H1 (cell line): ENCODE measurements at regions not wholly inside any gene's neighbourhood (a gene's known extent, or its start where the extent isn't known, plus 50 kb on each side); places are given as distances from the start of the nearest gene placed in this dataset.

Experiments used
- CTCF ChIA-PET: fragments of 300-600 bp; sonication (Branson Sonifier 250); formaldehyde crosslinking; loops from one replicate; lab custom pipeline; 2021; ENCODE audit not compliant: partially characterized antibody; lab: Charles Lee
- POLR2A ChIA-PET: fragments of 300-600 bp; sonication (Branson Sonifier 250); formaldehyde crosslinking; loops from one replicate; lab custom pipeline; 2021; ENCODE audit warnings: inconsistent platforms; ENCODE audit not compliant: partially characterized antibody; lab: Charles Lee
- DNase-seq, 2 experiments: peaks; one replicate each; pipeline versions ENCODE4 v3.0.0 to v3.0.0-alpha.2; 2010 to 2022; ENCODE audit warnings: low spot score in 2 of 2, low read depth in 1 of 2, mixed read lengths in 1 of 2
- FAIRE-seq: peaks from 2 replicates; lab custom pipeline; 2011; peaks lifted over from hg19 to GRCh38; lab: Jason Lieb, UNC
- H2AFZ ChIP-seq: 2 replicates; pipeline ENCODE4 v1.8.1; 2012; ENCODE audit warnings: low read length, inconsistent platforms
- H2AK5ac ChIP-seq: 2 replicates; pipeline ENCODE4 v1.6.1; 2013; ENCODE audit warnings: low read depth, low read length
- H2BK120ac ChIP-seq: replicated peaks from 2 replicates; pipeline ENCODE3; 2013; ENCODE audit warnings: low read depth, low read length, inconsistent platforms
- H2BK12ac ChIP-seq: 2 replicates; pipeline ENCODE4 v1.6.1; 2013; ENCODE audit warnings: low read depth, low read length
- H2BK15ac ChIP-seq: 2 replicates; pipeline ENCODE4 v1.6.1; 2013; ENCODE audit warnings: low read length
- H2BK20ac ChIP-seq: 2 replicates; pipeline ENCODE4 v1.6.1; 2013; ENCODE audit warnings: low read length
- H2BK5ac ChIP-seq: 2 replicates; pipeline ENCODE4 v1.6.1; 2013; ENCODE audit warnings: low read depth, low read length
- H3K14ac ChIP-seq: 2 replicates; pipeline ENCODE4 v1.6.1; 2013; ENCODE audit warnings: inconsistent platforms; ENCODE audit not compliant: insufficient read length
- H3K18ac ChIP-seq: 2 replicates; pipeline ENCODE4 v1.6.1; 2013; ENCODE audit warnings: low read length; ENCODE audit errors: extremely low read depth
- H3K23ac ChIP-seq: 2 replicates; pipeline ENCODE4 v1.6.1; 2013; ENCODE audit warnings: inconsistent platforms; ENCODE audit not compliant: insufficient read length
- H3K23me2 ChIP-seq: 2 replicates; pipeline ENCODE4 v1.6.1; 2013; ENCODE audit warnings: low read depth, low read length
- H3K27ac ChIP-seq: 2 replicates; pipeline ENCODE4 v1.6.1; 2011; ENCODE audit warnings: low read depth, low read length, inconsistent platforms
- H3K27me3 ChIP-seq, 4 experiments: replicated peaks in 1 of 4; 1 replicate in 1 of 4; 2 replicates in 3 of 4; pipeline versions ENCODE4 v1.6.1 to v1.8.1; 2011 to 2013; ENCODE audit warnings: low read length in 3 of 4, mild to moderate bottlenecking in 3 of 4, inconsistent platforms in 2 of 4, mixed read lengths in 2 of 4, moderate library complexity in 1 of 4; ENCODE audit not compliant: control insufficient read depth in 3 of 4, insufficient read depth in 3 of 4; ENCODE audit errors: extremely low read depth in 1 of 4
- H3K36me3 ChIP-seq, 4 experiments: 2 replicates each; pipeline versions ENCODE4 v1.6.1 to v1.8.1; 2011 to 2013; ENCODE audit warnings: mild to moderate bottlenecking in 4 of 4, low read length in 3 of 4, moderate library complexity in 2 of 4, control low read depth in 1 of 4, inconsistent platforms in 1 of 4; ENCODE audit not compliant: insufficient read depth in 4 of 4, control insufficient read depth in 2 of 4
- H3K4ac ChIP-seq: replicated peaks from 2 replicates; pipeline ENCODE3; 2013; ENCODE audit warnings: low read length, low read depth, mixed read lengths, inconsistent platforms; ENCODE audit not compliant: insufficient read length
- H3K4me1 ChIP-seq, 4 experiments: replicated peaks in 1 of 4; 1 replicate in 1 of 4; 2 replicates in 3 of 4; pipeline versions ENCODE4 v1.6.1 to v1.8.1; 2011 to 2013; ENCODE audit warnings: low read length in 3 of 4, inconsistent platforms in 2 of 4, mixed read lengths in 1 of 4; ENCODE audit not compliant: insufficient read depth in 4 of 4, control insufficient read depth in 3 of 4
- H3K4me2 ChIP-seq, 2 experiments: 2 replicates each; pipeline versions ENCODE4 v1.6.1 to v1.8.1; 2011 to 2013; ENCODE audit warnings: low read depth in 2 of 2, low read length in 2 of 2, control low read depth in 1 of 2, inconsistent platforms in 1 of 2, mild to moderate bottlenecking in 1 of 2; ENCODE audit not compliant: insufficient read depth in 1 of 2
- H3K4me3 ChIP-seq, 4 experiments: fragments of 200-600, 300-600 bp in 1 of 4; sonication (generic), shearing (Covaris generic), sonication (Bioruptor Twin) in 1 of 4; 2 replicates each; pipeline versions ENCODE4 v1.5.1 to v1.8.1; 2011 to 2016; ENCODE audit warnings: low read length in 4 of 4, low read depth in 3 of 4, control low read depth in 2 of 4, inconsistent platforms in 2 of 4, mild to moderate bottlenecking in 2 of 4, mixed read lengths in 1 of 4, moderate library complexity in 1 of 4; ENCODE audit not compliant: insufficient read depth in 2 of 4; ENCODE audit errors: extremely low read depth in 1 of 4
- H3K56ac ChIP-seq: replicated peaks from 2 replicates; pipeline ENCODE3; 2013; ENCODE audit warnings: low read depth, mild to moderate bottlenecking, mixed read lengths, low read length, inconsistent platforms; ENCODE audit not compliant: insufficient read length
- H3K79me1 ChIP-seq: 2 replicates; pipeline ENCODE4 v1.6.1; 2013; ENCODE audit warnings: low read depth, low read length, control low read depth
- H3K79me2 ChIP-seq, 2 experiments: 2 replicates each; pipeline versions ENCODE4 v1.6.1 to v1.8.1; 2012 to 2013; ENCODE audit warnings: low read length in 2 of 2, mild to moderate bottlenecking in 2 of 2, inconsistent platforms in 1 of 2; ENCODE audit not compliant: insufficient read depth in 2 of 2, control insufficient read depth in 1 of 2
- H3K9ac ChIP-seq, 4 experiments: replicated peaks in 1 of 4; 1 replicate in 1 of 4; 2 replicates in 3 of 4; pipeline versions ENCODE4 v1.6.1 to v1.8.1; 2011 to 2013; ENCODE audit warnings: low read depth in 3 of 4, low read length in 3 of 4, control low read depth in 2 of 4, mild to moderate bottlenecking in 2 of 4, moderate library complexity in 2 of 4, inconsistent platforms in 1 of 4; ENCODE audit errors: extremely low read depth in 1 of 4
- H3K9me3 ChIP-seq, 2 experiments: 2 replicates each; pipeline versions ENCODE4 v1.6.1 to v1.8.1; 2012 to 2013; ENCODE audit warnings: mild to moderate bottlenecking in 2 of 2, moderate library complexity in 2 of 2, control low read depth in 1 of 2, inconsistent platforms in 1 of 2, low read depth in 1 of 2, low read length in 1 of 2, mixed read lengths in 1 of 2; ENCODE audit not compliant: insufficient read depth in 2 of 2
- H4K20me1 ChIP-seq, 2 experiments: replicated peaks in 1 of 2; 2 replicates each; pipeline versions ENCODE3 to v1.8.1; 2011 to 2013; ENCODE audit warnings: inconsistent platforms in 2 of 2, low read length in 2 of 2, mild to moderate bottlenecking in 1 of 2; ENCODE audit not compliant: insufficient read depth in 2 of 2, control insufficient read depth in 1 of 2
- H4K5ac ChIP-seq: 2 replicates; pipeline ENCODE4 v1.6.1; 2013; ENCODE audit warnings: low read length, low read depth, mixed read lengths, inconsistent platforms; ENCODE audit not compliant: insufficient read length
- H4K8ac ChIP-seq: 2 replicates; pipeline ENCODE4 v1.8.0; 2013; ENCODE audit warnings: mild to moderate bottlenecking, moderate library complexity, low read length, inconsistent platforms; ENCODE audit not compliant: insufficient read depth; ENCODE audit errors: extremely low read depth
- H4K91ac ChIP-seq: replicated peaks from 2 replicates; pipeline ENCODE3; 2013; ENCODE audit warnings: low read length, mixed read lengths, inconsistent platforms; ENCODE audit not compliant: insufficient read length
- CBX8 ChIP-seq: fragments of 300-800, 300-1000 bp; sonication (generic); IDR thresholded peaks from 2 replicates; pipeline ENCODE4 v1.7.1; 2016; ENCODE audit warnings: low read depth, low read length, borderline replicate concordance
- PHF8 ChIP-seq: fragments of 200-600 bp; sonication (generic); conservative IDR thresholded peaks from 2 replicates; pipeline ENCODE4 v1.7.1; 2012; ENCODE audit warnings: low read depth, mild to moderate bottlenecking, inconsistent platforms, low read length, moderate library complexity
- POLR2A ChIP-seq, 2 experiments: IDR thresholded peaks; 1 replicate in 1 of 2; 2 replicates in 1 of 2; pipeline ENCODE4 v1.6.1; 2011; ENCODE audit warnings: low read depth in 2 of 2, low read length in 2 of 2, mild to moderate bottlenecking in 2 of 2; ENCODE audit errors: control extremely low read depth in 1 of 2
- WGBS, 2 experiments: shearing (Covaris generic) in 1 of 2; methylation state at CpG; one replicate each; pipeline versions ENCODE4 v1.1.6 to v1.1.7; 2013 to 2015; ENCODE audit warnings: low lambda C conversion rate in 2 of 2, mixed read lengths in 2 of 2, inconsistent platforms in 1 of 2, low coverage in 1 of 2, missing lambda C conversion rate in 1 of 2; ENCODE audit not compliant: insufficient replicate concordance in 2 of 2, insufficient coverage in 1 of 2, insufficient read length in 1 of 2; ENCODE audit errors: extremely low coverage in 1 of 2, missing lambda C conversion rate in 1 of 2; 5-methylcytosine and 5-hydroxymethylcytosine counted together

- no peaks in the 10 kb centered on the region for H3K79me1 ChIP-seq
- no peak overlapping the region for H2BK15ac ChIP-seq
- H2BK120ac ChIP-seq: no peak overlapping the region
- H4K5ac ChIP-seq: no peak overlapping the region
- H2BK5ac ChIP-seq: no peak overlapping the region
- H3K36me3 ChIP-seq: no peaks in the 10 kb centered on the region
- POLR2A ChIA-PET: no interaction called here
- H3K9ac ChIP-seq: no peak overlapping the region
- no peak overlapping the region for H3K14ac ChIP-seq
- no peak for DNase-seq
- H4K20me1 ChIP-seq: no peaks in the 10 kb centered on the region
- H3K23ac ChIP-seq: no peak overlapping the region
- no peak overlapping the region for H4K8ac ChIP-seq
- H3K4me2 ChIP-seq: no peak overlapping the region
- H3K4me3 ChIP-seq: no peak overlapping the region
- H3K27ac ChIP-seq: no peak overlapping the region
- no peak overlapping the region for H3K56ac ChIP-seq
- H2AK5ac ChIP-seq: no peak overlapping the region
- no peaks in the 10 kb centered on the region for H3K27me3 ChIP-seq
- H3K4ac ChIP-seq: no peak overlapping the region
- no peak for FAIRE-seq
- H3K79me2 ChIP-seq: no peaks in the 10 kb centered on the region
- CTCF ChIA-PET: no interaction called here
- no peaks in the 10 kb centered on the region for H3K9me3 ChIP-seq
- H4K91ac ChIP-seq: no peak overlapping the region
- no peak overlapping the region for H2BK12ac ChIP-seq
- H3K4me1 ChIP-seq: no peaks in the 10 kb centered on the region; a peak in 1 of 7 replicates
- 91% methylated on average over 4 of the region's 4 CpGs; no CpG with 5 or more reads in 1 of the 2 experiments for WGBS, 2 experiments
- no peak overlapping the region for H2AFZ ChIP-seq
- H3K18ac ChIP-seq: no peak overlapping the region
- no peak overlapping the region for H2BK20ac ChIP-seq
- H3K23me2 ChIP-seq: no peaks in the 10 kb centered on the region
- TF ChIP-seq CBX8 (no peak), POLR2A (IDR thresholded peaks at IDR 0.05; ENCODE audit: control extremely low read depth in 1 of 2, low read depth in 2 of 2, low read length in 2 of 2) (no peak), PHF8 (no peak)
These were observed 61.5 kb downstream of the CGGBP1 start for GRCh38 chr3:87997298-87997697.
